SK-N-SH (cell line): ENCODE measurements at regions not wholly inside any gene's neighbourhood (a gene's known extent, or its start where the extent isn't known, plus 50 kb on each side); places are given as distances from the start of the nearest gene placed in this dataset.

Source experiments
- CTCF ChIA-PET: fragments of 300-600, 350-600 bp; formaldehyde crosslinking; extraction: SDS; loops from one replicate; lab custom pipeline; 2021; lab: Yijun Ruan, JAX
- POLR2A ChIA-PET: fragments of 350-600 bp; sonication (Branson Sonifier 250); formaldehyde crosslinking; extraction: SDS; loops from one replicate; lab custom pipeline; 2020; ENCODE audit warnings: antibody characterized with exemption, inconsistent platforms; lab: Yijun Ruan, JAX
- DNase-seq: peaks from one replicate; pipeline ENCODE4 v3.0.0; 2012
- H2AFZ ChIP-seq: fragments of 200-600 bp; sonication (generic); 2 replicates; pipeline ENCODE4 v1.8.1; 2016; ENCODE audit warnings: antibody characterized with exemption, mild to moderate bottlenecking, low read depth
- H3F3A ChIP-seq: fragments of 200-600 bp; sonication (generic); replicated peaks from 2 replicates; pipeline ENCODE3; 2016; ENCODE audit warnings: antibody characterized with exemption, mild to moderate bottlenecking; ENCODE audit not compliant: insufficient read depth
- H3K27ac ChIP-seq, 2 experiments: fragments of 200-500 bp in 1 of 2; fragments of 200-600 bp in 1 of 2; sonication (Bioruptor generic) in 1 of 2; sonication (generic), shearing (Covaris generic) in 1 of 2; 2 replicates each; pipeline versions ENCODE4 v1.5.1 to v1.6.1; 2014 to 2016; ENCODE audit warnings: low read depth in 2 of 2, inconsistent platforms in 1 of 2, low read length in 1 of 2, mild to moderate bottlenecking in 1 of 2, mixed read lengths in 1 of 2
- H3K27me3 ChIP-seq: fragments of 200-600 bp; sonication (generic), shearing (Covaris generic); 2 replicates; pipeline ENCODE4 v1.6.1; 2016; ENCODE audit warnings: mixed run types; ENCODE audit not compliant: insufficient read depth
- H3K36me3 ChIP-seq, 2 experiments: fragments of 200-500 bp in 1 of 2; fragments of 200-600 bp in 1 of 2; sonication (Bioruptor generic) in 1 of 2; sonication (generic) in 1 of 2; replicated peaks in 1 of 2; 2 replicates each; pipeline versions ENCODE3 to v1.5.1; 2014 to 2016; ENCODE audit warnings: low read length in 1 of 2, mild to moderate bottlenecking in 1 of 2; ENCODE audit not compliant: insufficient read depth in 2 of 2, control insufficient read depth in 1 of 2
- H3K4me1 ChIP-seq, 2 experiments: fragments of 200-500 bp in 1 of 2; fragments of 200-600 bp in 1 of 2; sonication (Bioruptor generic) in 1 of 2; sonication (generic), shearing (Covaris generic) in 1 of 2; 2 replicates each; pipeline versions ENCODE4 v1.5.1 to v1.6.1; 2014 to 2016; ENCODE audit warnings: low read depth in 1 of 2, low read length in 1 of 2, mixed run types in 1 of 2; ENCODE audit not compliant: insufficient read depth in 2 of 2, control insufficient read depth in 1 of 2
- H3K4me2 ChIP-seq: fragments of 200-600 bp; sonication (generic), shearing (Covaris generic); 2 replicates; pipeline ENCODE4 v1.6.1; 2017; ENCODE audit warnings: mixed run types
- H3K4me3 ChIP-seq, 2 experiments: fragments of 200-500 bp in 1 of 2; fragments of 200-600 bp in 1 of 2; sonication (Bioruptor generic) in 1 of 2; sonication (generic), shearing (Covaris generic) in 1 of 2; 2 replicates each; pipeline versions ENCODE4 v1.5.1 to v1.8.1; 2014 to 2016; ENCODE audit warnings: low read depth in 2 of 2, inconsistent platforms in 1 of 2, low read length in 1 of 2, mild to moderate bottlenecking in 1 of 2, mixed read lengths in 1 of 2, moderate library complexity in 1 of 2
- H3K79me2 ChIP-seq: fragments of 200-600 bp; sonication (generic); 2 replicates; pipeline ENCODE4 v1.8.1; 2017; ENCODE audit warnings: mild to moderate bottlenecking; ENCODE audit not compliant: insufficient read depth
- H3K9ac ChIP-seq: fragments of 200-600 bp; sonication (generic); 2 replicates; pipeline ENCODE4 v1.6.1; 2017; ENCODE audit warnings: mixed run types
- H3K9me2 ChIP-seq: fragments of 200-600 bp; sonication (generic); 2 replicates; pipeline ENCODE4 v1.6.1; 2017; ENCODE audit warnings: mixed run types
- H3K9me3 ChIP-seq: fragments of 200-600 bp; sonication (generic); 2 replicates; pipeline ENCODE4 v1.6.1; 2017; ENCODE audit warnings: mixed run types, mild to moderate bottlenecking, moderate library complexity
- H4K20me1 ChIP-seq: fragments of 200-600 bp; sonication (generic); 2 replicates; pipeline ENCODE4 v1.6.1; 2017; ENCODE audit warnings: mild to moderate bottlenecking, mixed run types; ENCODE audit not compliant: insufficient read depth
- CHD2 ChIP-seq: fragments of 150-350 bp; IDR thresholded peaks from 2 replicates; pipeline ENCODE4 v1.6.1; 2018; ENCODE audit warnings: low read length; ENCODE audit not compliant: partially characterized antibody
- EZH2phosphoT487 ChIP-seq: fragments of 200-600 bp; sonication (generic); IDR thresholded peaks from 2 replicates; pipeline ENCODE4 v1.6.1; 2017; ENCODE audit warnings: low read depth, mixed run types, mild to moderate bottlenecking, antibody characterized with exemption, moderate library complexity, borderline replicate concordance
- FOSL2 ChIP-seq: IDR thresholded peaks from 2 replicates; pipeline ENCODE4 v1.4.0; 2012; ENCODE audit warnings: low read depth, mild to moderate bottlenecking, moderate library complexity, borderline replicate concordance
- GABPA ChIP-seq: IDR thresholded peaks from 2 replicates; pipeline ENCODE4 v1.4.0; 2012; ENCODE audit warnings: low read depth, mild to moderate bottlenecking
- GATA2 ChIP-seq: sonication (generic); formaldehyde crosslinking; IDR thresholded peaks from 2 replicates; pipeline ENCODE4 v1.5.0; 2020; ENCODE audit warnings: mild to moderate bottlenecking, missing genetic modification reagents
- JUND ChIP-seq: IDR thresholded peaks from 2 replicates; pipeline ENCODE4 v1.4.0; 2012
- MAX ChIP-seq: IDR thresholded peaks from 2 replicates; pipeline ENCODE4 v1.4.0; 2012; ENCODE audit warnings: low read depth
- MEF2A ChIP-seq: IDR thresholded peaks from 2 replicates; pipeline ENCODE4 v1.4.0; 2012; ENCODE audit warnings: low read depth, borderline replicate concordance
- NFIC ChIP-seq: IDR thresholded peaks from 2 replicates; pipeline ENCODE4 v1.4.0; 2012; ENCODE audit warnings: borderline replicate concordance
- NRF1 ChIP-seq: IDR thresholded peaks from 2 replicates; pipeline ENCODE4 v1.6.1; 2012; ENCODE audit warnings: low read depth, mild to moderate bottlenecking, low read length
- PBX3 ChIP-seq: IDR thresholded peaks from 2 replicates; pipeline ENCODE4; 2012
- RAD21 ChIP-seq: IDR thresholded peaks from 2 replicates; pipeline ENCODE4 v1.6.1; 2012; ENCODE audit warnings: mild to moderate bottlenecking, low read length
- RXRA ChIP-seq: IDR thresholded peaks from 2 replicates; pipeline ENCODE4 v1.4.0; 2012; ENCODE audit warnings: low read depth, mild to moderate bottlenecking, borderline replicate concordance
- SIN3A ChIP-seq: IDR thresholded peaks from 2 replicates; pipeline ENCODE4 v1.6.1; 2012; ENCODE audit warnings: low read depth, mild to moderate bottlenecking, low read length, moderate library complexity, borderline replicate concordance
- SMC3 ChIP-seq: IDR thresholded peaks from 2 replicates; pipeline ENCODE4 v1.6.1; 2012; ENCODE audit warnings: low read depth, low read length, improper control_type of control experiment
- TAF1 ChIP-seq: IDR thresholded peaks from 2 replicates; pipeline ENCODE4 v1.6.1; 2012; ENCODE audit warnings: low read depth, mild to moderate bottlenecking, low read length, moderate library complexity, borderline replicate concordance
- USF1 ChIP-seq: IDR thresholded peaks from 2 replicates; pipeline ENCODE4 v1.4.0; 2012; ENCODE audit warnings: low read depth, borderline replicate concordance
- WGBS: methylation state at CpG from one replicate; pipeline ENCODE4 v1.1.6; 2017; ENCODE audit warnings: low lambda C conversion rate; 5-methylcytosine and 5-hydroxymethylcytosine counted together
- TF ChIP-seq, protein P1 (sequence below): IDR thresholded peaks from 2 replicates; pipeline ENCODE4 v1.4.0; 2012; ENCODE audit warnings: low read depth, borderline replicate concordance
- TF ChIP-seq, protein P2 (sequence below): fragments of 150-350 bp; IDR thresholded peaks from 2 replicates; pipeline ENCODE4 v1.6.1; 2016; ENCODE audit warnings: mild to moderate bottlenecking, low read depth, low read length
- TF ChIP-seq, protein P3 (sequence below): IDR thresholded peaks from 2 replicates; pipeline ENCODE4 v1.6.1; 2012; ENCODE audit warnings: mild to moderate bottlenecking, low read depth, low read length, moderate library complexity

- no peak overlapping the region for H2AFZ ChIP-seq
- TF ChIP-seq GATA2 (no peak), MAX (no peak), SIN3A (no peak), USF1 (no peak), GABPA (no peak), CHD2 (no peak), NRF1 (no peak), MEF2A (no peak), SMC3 (no peak), TAF1 (no peak), RXRA (no peak), RAD21 (no peak), FOSL2 (no peak), EZH2phosphoT487 (no peak), PBX3 (no peak), NFIC (no peak), JUND (no peak)
- TF ChIP-seq, protein P1, sequence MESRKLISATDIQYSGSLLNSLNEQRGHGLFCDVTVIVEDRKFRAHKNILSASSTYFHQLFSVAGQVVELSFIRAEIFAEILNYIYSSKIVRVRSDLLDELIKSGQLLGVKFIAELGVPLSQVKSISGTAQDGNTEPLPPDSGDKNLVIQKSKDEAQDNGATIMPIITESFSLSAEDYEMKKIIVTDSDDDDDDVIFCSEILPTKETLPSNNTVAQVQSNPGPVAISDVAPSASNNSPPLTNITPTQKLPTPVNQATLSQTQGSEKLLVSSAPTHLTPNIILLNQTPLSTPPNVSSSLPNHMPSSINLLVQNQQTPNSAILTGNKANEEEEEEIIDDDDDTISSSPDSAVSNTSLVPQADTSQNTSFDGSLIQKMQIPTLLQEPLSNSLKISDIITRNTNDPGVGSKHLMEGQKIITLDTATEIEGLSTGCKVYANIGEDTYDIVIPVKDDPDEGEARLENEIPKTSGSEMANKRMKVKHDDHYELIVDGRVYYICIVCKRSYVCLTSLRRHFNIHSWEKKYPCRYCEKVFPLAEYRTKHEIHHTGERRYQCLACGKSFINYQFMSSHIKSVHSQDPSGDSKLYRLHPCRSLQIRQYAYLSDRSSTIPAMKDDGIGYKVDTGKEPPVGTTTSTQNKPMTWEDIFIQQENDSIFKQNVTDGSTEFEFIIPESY, result no peak
- TF ChIP-seq, protein P2, sequence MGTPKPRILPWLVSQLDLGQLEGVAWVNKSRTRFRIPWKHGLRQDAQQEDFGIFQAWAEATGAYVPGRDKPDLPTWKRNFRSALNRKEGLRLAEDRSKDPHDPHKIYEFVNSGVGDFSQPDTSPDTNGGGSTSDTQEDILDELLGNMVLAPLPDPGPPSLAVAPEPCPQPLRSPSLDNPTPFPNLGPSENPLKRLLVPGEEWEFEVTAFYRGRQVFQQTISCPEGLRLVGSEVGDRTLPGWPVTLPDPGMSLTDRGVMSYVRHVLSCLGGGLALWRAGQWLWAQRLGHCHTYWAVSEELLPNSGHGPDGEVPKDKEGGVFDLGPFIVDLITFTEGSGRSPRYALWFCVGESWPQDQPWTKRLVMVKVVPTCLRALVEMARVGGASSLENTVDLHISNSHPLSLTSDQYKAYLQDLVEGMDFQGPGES, result no peak
- TF ChIP-seq, protein P3, sequence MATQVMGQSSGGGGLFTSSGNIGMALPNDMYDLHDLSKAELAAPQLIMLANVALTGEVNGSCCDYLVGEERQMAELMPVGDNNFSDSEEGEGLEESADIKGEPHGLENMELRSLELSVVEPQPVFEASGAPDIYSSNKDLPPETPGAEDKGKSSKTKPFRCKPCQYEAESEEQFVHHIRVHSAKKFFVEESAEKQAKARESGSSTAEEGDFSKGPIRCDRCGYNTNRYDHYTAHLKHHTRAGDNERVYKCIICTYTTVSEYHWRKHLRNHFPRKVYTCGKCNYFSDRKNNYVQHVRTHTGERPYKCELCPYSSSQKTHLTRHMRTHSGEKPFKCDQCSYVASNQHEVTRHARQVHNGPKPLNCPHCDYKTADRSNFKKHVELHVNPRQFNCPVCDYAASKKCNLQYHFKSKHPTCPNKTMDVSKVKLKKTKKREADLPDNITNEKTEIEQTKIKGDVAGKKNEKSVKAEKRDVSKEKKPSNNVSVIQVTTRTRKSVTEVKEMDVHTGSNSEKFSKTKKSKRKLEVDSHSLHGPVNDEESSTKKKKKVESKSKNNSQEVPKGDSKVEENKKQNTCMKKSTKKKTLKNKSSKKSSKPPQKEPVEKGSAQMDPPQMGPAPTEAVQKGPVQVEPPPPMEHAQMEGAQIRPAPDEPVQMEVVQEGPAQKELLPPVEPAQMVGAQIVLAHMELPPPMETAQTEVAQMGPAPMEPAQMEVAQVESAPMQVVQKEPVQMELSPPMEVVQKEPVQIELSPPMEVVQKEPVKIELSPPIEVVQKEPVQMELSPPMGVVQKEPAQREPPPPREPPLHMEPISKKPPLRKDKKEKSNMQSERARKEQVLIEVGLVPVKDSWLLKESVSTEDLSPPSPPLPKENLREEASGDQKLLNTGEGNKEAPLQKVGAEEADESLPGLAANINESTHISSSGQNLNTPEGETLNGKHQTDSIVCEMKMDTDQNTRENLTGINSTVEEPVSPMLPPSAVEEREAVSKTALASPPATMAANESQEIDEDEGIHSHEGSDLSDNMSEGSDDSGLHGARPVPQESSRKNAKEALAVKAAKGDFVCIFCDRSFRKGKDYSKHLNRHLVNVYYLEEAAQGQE, result no peak
- peaks cover 10% of the 10 kb centered on the region for H3K9me3 ChIP-seq
- CTCF ChIA-PET, result interaction anchor here (1.1 to 1.8 kb wide), 2 partner anchors 61 to 69 kb away, joined by 3 to 5 read pairs; no protein-coding TSS in a partner anchor
- H3K9ac ChIP-seq, result no peak overlapping the region
- H3K79me2 ChIP-seq, result no peaks in the 10 kb centered on the region
- DNase-seq, result no peak
- H3K36me3 ChIP-seq, result no peaks in the 10 kb centered on the region
- no peak overlapping the region for H3K4me2 ChIP-seq
- 3% methylated on average over 1 of the region's 1 CpG for WGBS
- no peaks in the 10 kb centered on the region for H3K9me2 ChIP-seq
- no peaks in the 10 kb centered on the region for H3K4me1 ChIP-seq
- H4K20me1 ChIP-seq, result no peaks in the 10 kb centered on the region
- POLR2A ChIA-PET, result no interaction called here
- no peak overlapping the region for H3K4me3 ChIP-seq
- no peak overlapping the region for H3K27ac ChIP-seq
- no peaks in the 10 kb centered on the region for H3F3A ChIP-seq
- H3K27me3 ChIP-seq, result no peaks in the 10 kb centered on the region; the same call in 1 of the 2 replicates
These were observed 81.2 kb downstream of the ZNF777 start for GRCh38 chr7:149379625-149380024.
